Osteoblast (primary cell): ENCODE measurements at regions not wholly inside any gene's neighbourhood (a gene's known extent, or its start where the extent isn't known, plus 50 kb on each side); places are given as distances from the start of the nearest gene placed in this dataset.

Experiments used
- DNase-seq: peaks from one replicate; pipeline ENCODE4 v3.0.0; 2011; ENCODE audit warnings: low spot score, mixed read lengths; ENCODE audit not compliant: insufficient read length; ENCODE audit errors: missing footprints
- H2AFZ ChIP-seq: 2 replicates; pipeline ENCODE4 v1.6.0; 2011; ENCODE audit warnings: mild to moderate bottlenecking, low read length
- H3K27ac ChIP-seq: 2 replicates; pipeline ENCODE4 v1.5.1; 2011; ENCODE audit warnings: mild to moderate bottlenecking, low read depth, low read length, moderate library complexity
- H3K27me3 ChIP-seq: 2 replicates; pipeline ENCODE4 v1.6.0; 2012; ENCODE audit warnings: mild to moderate bottlenecking, control low read depth, inconsistent platforms, low read length, moderate library complexity; ENCODE audit not compliant: insufficient read depth
- H3K36me3 ChIP-seq: 2 replicates; pipeline ENCODE4 v1.5.1; 2011; ENCODE audit warnings: mild to moderate bottlenecking, low read length, control low read depth, moderate library complexity; ENCODE audit not compliant: insufficient read depth
- H3K4me1 ChIP-seq: 2 replicates; pipeline ENCODE4 v1.5.1; 2011; ENCODE audit warnings: mild to moderate bottlenecking, low read length, control low read depth, moderate library complexity; ENCODE audit not compliant: insufficient read depth
- H3K4me2 ChIP-seq: 2 replicates; pipeline ENCODE4 v1.6.0; 2011; ENCODE audit warnings: mild to moderate bottlenecking, low read length; ENCODE audit not compliant: insufficient read depth
- H3K4me3 ChIP-seq: fragments of 200-600 bp; sonication (generic); 3 replicates; pipeline ENCODE4 v1.5.1; 2012; ENCODE audit warnings: mild to moderate bottlenecking, low read length, inconsistent platforms; ENCODE audit not compliant: insufficient read depth
- H3K79me2 ChIP-seq: 2 replicates; pipeline ENCODE4 v1.6.0; 2012; ENCODE audit warnings: mild to moderate bottlenecking, low read length, control low read depth, inconsistent platforms; ENCODE audit not compliant: insufficient read depth
- H3K9me3 ChIP-seq: 2 replicates; pipeline ENCODE4 v1.5.1; 2011; ENCODE audit warnings: low read depth, low read length, control low read depth
- H4K20me1 ChIP-seq: 2 replicates; pipeline ENCODE4 v1.6.0; 2012; ENCODE audit warnings: mild to moderate bottlenecking, low read length, control low read depth; ENCODE audit not compliant: insufficient read depth
- TF ChIP-seq, protein P1 (sequence below): IDR thresholded peaks from 2 replicates; pipeline ENCODE4 v1.5.1; 2011; ENCODE audit warnings: mild to moderate bottlenecking, low read depth, low read length, moderate library complexity; ENCODE audit errors: extremely low read depth

DNA sequence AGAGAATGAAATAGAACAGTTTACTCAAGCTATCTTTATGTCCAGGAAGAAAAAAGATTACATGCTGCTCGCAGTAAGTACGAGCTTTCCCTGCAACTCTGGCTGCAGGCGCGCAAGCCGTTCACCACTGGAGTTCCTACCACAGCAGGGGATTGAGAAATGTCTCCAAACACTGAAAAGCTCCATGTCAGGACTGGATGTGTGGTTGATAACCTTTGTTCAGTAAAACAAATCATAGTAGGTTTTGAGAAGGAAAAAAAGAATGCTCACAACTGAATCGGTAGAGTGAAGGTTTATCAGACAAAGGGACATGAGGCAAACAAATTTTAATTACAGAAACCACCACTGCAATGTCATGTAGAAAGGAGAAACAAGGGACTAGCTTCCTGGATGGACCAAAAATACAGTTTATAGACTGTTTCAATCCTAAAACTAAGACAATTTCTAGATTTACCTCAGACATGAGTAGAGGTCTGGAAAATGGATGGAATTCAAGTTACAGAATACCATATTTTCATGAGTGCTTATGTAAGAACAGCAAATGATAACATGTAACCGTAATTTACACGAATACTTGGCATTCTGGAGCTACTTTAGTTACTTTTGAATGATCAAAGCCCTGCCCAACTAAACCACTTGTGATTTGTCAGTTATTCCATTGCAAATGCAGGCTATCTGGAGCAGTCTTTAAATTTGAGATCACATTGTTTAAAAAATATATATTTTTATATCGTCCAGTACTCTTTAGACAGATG lies 471.1 kb downstream of the SHQ1 start:
- no peak overlapping the region for H2AFZ ChIP-seq
- H3K36me3 ChIP-seq, result peaks cover 17% of the 10 kb centered on the region
- TF ChIP-seq, protein P1, sequence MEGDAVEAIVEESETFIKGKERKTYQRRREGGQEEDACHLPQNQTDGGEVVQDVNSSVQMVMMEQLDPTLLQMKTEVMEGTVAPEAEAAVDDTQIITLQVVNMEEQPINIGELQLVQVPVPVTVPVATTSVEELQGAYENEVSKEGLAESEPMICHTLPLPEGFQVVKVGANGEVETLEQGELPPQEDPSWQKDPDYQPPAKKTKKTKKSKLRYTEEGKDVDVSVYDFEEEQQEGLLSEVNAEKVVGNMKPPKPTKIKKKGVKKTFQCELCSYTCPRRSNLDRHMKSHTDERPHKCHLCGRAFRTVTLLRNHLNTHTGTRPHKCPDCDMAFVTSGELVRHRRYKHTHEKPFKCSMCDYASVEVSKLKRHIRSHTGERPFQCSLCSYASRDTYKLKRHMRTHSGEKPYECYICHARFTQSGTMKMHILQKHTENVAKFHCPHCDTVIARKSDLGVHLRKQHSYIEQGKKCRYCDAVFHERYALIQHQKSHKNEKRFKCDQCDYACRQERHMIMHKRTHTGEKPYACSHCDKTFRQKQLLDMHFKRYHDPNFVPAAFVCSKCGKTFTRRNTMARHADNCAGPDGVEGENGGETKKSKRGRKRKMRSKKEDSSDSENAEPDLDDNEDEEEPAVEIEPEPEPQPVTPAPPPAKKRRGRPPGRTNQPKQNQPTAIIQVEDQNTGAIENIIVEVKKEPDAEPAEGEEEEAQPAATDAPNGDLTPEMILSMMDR, result no peak

DNA sequence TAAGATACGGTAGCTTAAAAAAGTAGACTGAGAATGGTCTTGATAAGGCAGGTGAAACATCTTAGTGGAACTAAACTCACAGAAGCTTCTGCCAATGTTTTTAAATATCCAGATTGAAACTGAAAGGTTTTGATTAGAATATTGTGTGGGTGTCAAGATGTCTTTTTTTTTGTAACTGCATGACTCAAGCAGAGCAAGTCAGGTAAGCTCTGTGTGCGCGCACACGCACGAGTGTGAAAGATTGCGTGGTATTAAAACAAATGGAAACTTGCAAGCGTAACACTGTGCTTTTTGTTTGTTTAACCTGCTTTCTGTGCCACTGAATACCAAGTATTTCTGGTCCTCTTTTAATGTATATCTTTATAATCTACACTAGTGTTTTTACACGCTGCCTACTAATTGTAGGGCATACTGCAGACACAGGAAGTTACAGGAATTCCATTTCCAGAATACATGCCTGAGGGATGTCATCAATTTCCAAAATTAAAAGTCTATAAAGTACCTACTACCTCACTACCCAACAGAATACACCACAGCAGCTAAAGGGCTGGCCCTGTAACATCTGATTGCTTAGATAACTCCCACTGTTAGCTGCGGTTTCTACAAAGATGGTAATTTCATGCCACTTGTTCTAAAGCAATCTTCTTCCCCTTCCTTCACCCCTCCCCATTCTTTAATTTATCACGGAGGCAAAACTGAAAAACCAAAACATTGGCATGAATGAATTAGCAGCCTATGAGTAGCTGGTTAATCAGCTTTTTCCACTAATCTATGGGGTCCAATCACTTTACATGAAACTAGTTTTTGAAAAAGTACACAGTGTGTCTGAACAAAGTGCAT lies 472.8 kb downstream of the SHQ1 start:
- Histone ChIP-seq H3K27ac (no peak overlapping the region), H3K4me2 (no peak overlapping the region), H3K9me3 (no peaks in the 10 kb centered on the region), H3K4me1 (peaks cover 9% of the 10 kb centered on the region), H3K36me3 (peaks cover 17% of the 10 kb centered on the region), H4K20me1 (peaks cover 16% of the 10 kb centered on the region), H2AFZ (no peak overlapping the region), H3K4me3 (no peak overlapping the region), H3K79me2 (peaks cover 22% of the 10 kb centered on the region), H3K27me3 (no peaks in the 10 kb centered on the region)
- no peak for DNase-seq
- TF ChIP-seq, protein P1, result no peak

More for the DNA sequence above, 471.1 kb downstream of the SHQ1 start:
- no peak for DNase-seq
- Histone ChIP-seq H3K27ac (no peak overlapping the region), H4K20me1 (peaks cover 33% of the 10 kb centered on the region), H3K79me2 (peaks cover 39% of the 10 kb centered on the region), H3K27me3 (no peaks in the 10 kb centered on the region), H3K4me3 (no peak overlapping the region), H3K9me3 (no peaks in the 10 kb centered on the region), H3K4me1 (peaks cover 12% of the 10 kb centered on the region), H3K4me2 (no peak overlapping the region)

DNA sequence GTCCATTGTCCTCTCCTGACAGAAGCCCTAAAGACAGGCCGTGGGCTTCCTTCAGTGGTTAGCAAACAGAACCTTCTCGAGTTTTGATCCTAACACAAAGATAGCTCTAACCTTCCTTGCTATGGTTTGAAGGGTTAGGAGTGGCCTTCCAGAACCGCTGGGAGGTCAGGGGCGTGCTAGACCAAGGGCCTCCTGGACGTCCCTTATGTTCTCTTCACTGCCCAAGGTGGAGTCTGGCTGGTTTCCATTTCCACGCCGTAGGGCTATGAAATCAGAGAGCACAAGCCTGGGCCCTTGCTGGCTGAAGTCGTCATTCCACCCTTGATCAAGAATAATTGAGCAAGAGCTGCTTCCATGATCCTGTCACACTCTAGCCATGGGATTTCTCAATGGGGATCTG lies 475.1 kb downstream of the SHQ1 start:
- H3K4me1 ChIP-seq, result peaks cover 8% of the 10 kb centered on the region
- H3K79me2 ChIP-seq, result peaks cover 3% of the 10 kb centered on the region
- TF ChIP-seq, protein P1, result no peak
- peaks cover 14% of the 10 kb centered on the region for H3K36me3 ChIP-seq
- H3K27ac ChIP-seq, result no peak overlapping the region
- no peaks in the 10 kb centered on the region for H3K9me3 ChIP-seq
- peaks cover under 1% of the 10 kb centered on the region for H3K27me3 ChIP-seq
- H4K20me1 ChIP-seq, result peaks cover 5% of the 10 kb centered on the region
- H2AFZ ChIP-seq, result no peak overlapping the region
- no peak overlapping the region for H3K4me3 ChIP-seq
- DNase-seq, result no peak
- no peak overlapping the region for H3K4me2 ChIP-seq

DNA sequence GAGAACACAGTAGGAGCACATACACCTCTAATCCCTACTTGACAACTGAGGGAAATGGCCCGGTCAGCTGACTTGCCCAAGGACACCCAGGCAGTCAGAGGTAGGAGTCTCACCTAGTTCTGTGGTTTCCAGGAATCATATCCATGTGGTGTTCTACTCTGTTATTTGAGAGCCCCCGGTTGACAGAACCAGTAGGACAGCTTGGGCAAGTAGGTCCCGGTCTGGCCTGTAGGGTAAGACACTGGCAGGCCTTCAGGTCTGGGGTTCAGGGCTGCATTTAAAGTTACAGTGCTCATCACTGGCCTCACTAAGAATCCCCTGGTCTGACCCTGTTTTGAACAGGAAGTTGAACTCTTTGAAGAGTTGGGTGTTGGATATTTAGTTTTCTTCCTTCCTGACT lies 476.1 kb downstream of the SHQ1 start:
- TF ChIP-seq, protein P1, result no peak
- H2AFZ ChIP-seq, result no peak overlapping the region

More for the DNA sequence above, 476.1 kb downstream of the SHQ1 start:
- Histone ChIP-seq H3K4me2 (no peak overlapping the region), H3K79me2 (peaks cover 2% of the 10 kb centered on the region), H3K36me3 (peaks cover 8% of the 10 kb centered on the region), H3K9me3 (no peaks in the 10 kb centered on the region), H3K4me3 (no peak overlapping the region), H3K4me1 (peaks cover 9% of the 10 kb centered on the region), H3K27me3 (peaks cover 6% of the 10 kb centered on the region), H3K27ac (no peak overlapping the region), H4K20me1 (peaks cover 6% of the 10 kb centered on the region)
- no peak for DNase-seq
